DOHH2 (cell line): ENCODE measurements at regions not wholly inside any gene's neighbourhood (a gene's known extent, or its start where the extent isn't known, plus 50 kb on each side); places are given as distances from the start of the nearest gene placed in this dataset.

Source experiments
- H3F3A ChIP-seq: fragments of 200-600 bp; sonication (generic), shearing (Covaris generic); 2 replicates; pipeline ENCODE4 v1.6.0; 2016; ENCODE audit warnings: antibody characterized with exemption, mild to moderate bottlenecking; ENCODE audit not compliant: control insufficient read depth, insufficient read depth
- H3K27ac ChIP-seq: fragments of 200-600 bp; sonication (generic); 2 replicates; pipeline ENCODE4 v1.5.1; 2014; ENCODE audit warnings: low read depth, mild to moderate bottlenecking, low read length, moderate library complexity
- H3K27me3 ChIP-seq: fragments of 200-600 bp; sonication (generic); 2 replicates; pipeline ENCODE4 v1.6.1; 2014; ENCODE audit warnings: mild to moderate bottlenecking, low read length, mixed read lengths; ENCODE audit not compliant: control insufficient read depth
- H3K36me3 ChIP-seq: fragments of 200-600 bp; sonication (generic); 2 replicates; pipeline ENCODE4 v1.6.1; 2014; ENCODE audit warnings: mild to moderate bottlenecking, low read length, moderate library complexity, mixed read lengths; ENCODE audit not compliant: control insufficient read depth
- H3K4me1 ChIP-seq: fragments of 200-600 bp; sonication (generic); 2 replicates; pipeline ENCODE4 v1.6.1; 2014; ENCODE audit warnings: mild to moderate bottlenecking, low read length, mixed read lengths; ENCODE audit not compliant: control insufficient read depth
- H3K4me2 ChIP-seq: fragments of 200-600 bp; sonication (generic); 2 replicates; pipeline ENCODE4 v1.6.0; 2014; ENCODE audit warnings: mild to moderate bottlenecking, low read length, moderate library complexity
- H3K4me3 ChIP-seq: fragments of 200-600 bp; sonication (generic); 2 replicates; pipeline ENCODE4 v1.5.1; 2014; ENCODE audit warnings: mild to moderate bottlenecking, low read length, mixed read lengths
- H3K79me2 ChIP-seq: fragments of 200-600 bp; sonication (generic); 2 replicates; pipeline ENCODE4 v1.6.1; 2014; ENCODE audit warnings: mild to moderate bottlenecking, low read length, mixed read lengths; ENCODE audit not compliant: control insufficient read depth
- H3K9me2 ChIP-seq: fragments of 200-600 bp; sonication (generic); replicated peaks from 2 replicates; pipeline ENCODE4 v1.6.1; 2014; ENCODE audit warnings: mild to moderate bottlenecking, low read length, mixed read lengths; ENCODE audit not compliant: control insufficient read depth
- H3K9me3 ChIP-seq: fragments of 200-600 bp; sonication (generic); 2 replicates; pipeline ENCODE4 v1.6.1; 2014; ENCODE audit warnings: antibody characterized with exemption, low read length, mixed read lengths; ENCODE audit not compliant: control insufficient read depth, insufficient read depth
- H4K20me1 ChIP-seq: fragments of 200-600 bp; sonication (generic); 2 replicates; pipeline ENCODE4 v1.6.0; 2014; ENCODE audit warnings: low read depth, mild to moderate bottlenecking, antibody characterized with exemption, low read length, moderate library complexity; ENCODE audit not compliant: control insufficient read depth, insufficient read depth
- EZH2phosphoT487 ChIP-seq: fragments of 200-600 bp; sonication (generic); IDR thresholded peaks from 2 replicates; pipeline ENCODE4 v1.6.1; 2017; ENCODE audit warnings: borderline replicate concordance, mild to moderate bottlenecking, antibody characterized with exemption, low read length, moderate library complexity, mixed read lengths
- TF ChIP-seq, protein P1 (sequence below): fragments of 200-600 bp; sonication (generic); IDR thresholded peaks from one replicate; pipeline ENCODE4 v1.5.1; 2014; ENCODE audit warnings: antibody characterized with exemption, mild to moderate bottlenecking, low read depth, low read length; ENCODE audit not compliant: poor library complexity, severe bottlenecking

DNA sequence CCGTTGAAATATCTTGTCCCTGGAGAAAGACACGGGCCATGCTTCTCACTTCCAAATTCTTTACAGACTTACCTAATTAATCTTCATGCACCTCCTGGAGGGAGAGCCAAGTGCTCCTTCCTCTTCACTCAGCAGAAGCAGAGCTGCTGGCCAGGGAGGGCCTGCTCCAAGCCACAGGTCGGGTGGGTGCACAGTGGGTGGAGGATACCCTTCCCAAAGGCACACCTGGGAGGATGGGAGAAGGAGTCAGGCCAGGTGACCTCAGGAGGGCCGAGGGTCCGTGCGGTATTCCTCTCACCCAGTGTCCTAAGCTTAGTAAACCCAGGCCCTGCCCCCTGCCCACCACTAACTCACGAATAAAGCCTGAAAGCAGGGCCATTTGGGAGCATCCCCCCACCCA is 171.3 kb upstream of the RPL38 start:
- Histone ChIP-seq H4K20me1 (no peaks in the 10 kb centered on the region), H3K4me1 (no peaks in the 10 kb centered on the region), H3F3A (no peaks in the 10 kb centered on the region), H3K27me3 (no peaks in the 10 kb centered on the region), H3K9me3 (no peaks in the 10 kb centered on the region), H3K4me3 (no peak overlapping the region), H3K79me2 (no peaks in the 10 kb centered on the region), H3K9me2 (no peaks in the 10 kb centered on the region), H3K36me3 (no peaks in the 10 kb centered on the region), H3K27ac (no peak overlapping the region), H3K4me2 (no peak overlapping the region)
- no peak for TF ChIP-seq EZH2phosphoT487

DNA sequence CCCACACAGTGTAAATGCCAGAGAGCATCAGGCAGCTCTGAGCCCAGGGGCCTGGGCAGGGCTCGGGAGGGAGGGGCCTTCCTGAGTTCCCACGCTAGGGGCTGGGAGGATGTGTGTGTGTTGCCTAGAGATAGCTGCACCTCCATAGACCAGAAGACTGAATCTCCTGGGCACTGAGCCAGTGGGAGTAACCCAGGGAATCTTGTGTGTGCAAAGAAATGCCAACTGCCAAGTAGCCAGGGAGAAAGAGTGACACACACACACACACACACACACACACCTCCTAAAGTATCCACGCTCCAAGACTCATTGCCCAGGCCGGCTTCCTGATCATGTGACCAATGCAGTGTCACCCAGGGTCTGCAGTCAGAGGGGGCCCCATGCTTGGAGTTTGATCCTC is 166.2 kb upstream of the RPL38 start:
- H3K36me3 ChIP-seq, result no peaks in the 10 kb centered on the region
- H4K20me1 ChIP-seq, result no peaks in the 10 kb centered on the region
- no peak for TF ChIP-seq EZH2phosphoT487
- TF ChIP-seq, protein P1, sequence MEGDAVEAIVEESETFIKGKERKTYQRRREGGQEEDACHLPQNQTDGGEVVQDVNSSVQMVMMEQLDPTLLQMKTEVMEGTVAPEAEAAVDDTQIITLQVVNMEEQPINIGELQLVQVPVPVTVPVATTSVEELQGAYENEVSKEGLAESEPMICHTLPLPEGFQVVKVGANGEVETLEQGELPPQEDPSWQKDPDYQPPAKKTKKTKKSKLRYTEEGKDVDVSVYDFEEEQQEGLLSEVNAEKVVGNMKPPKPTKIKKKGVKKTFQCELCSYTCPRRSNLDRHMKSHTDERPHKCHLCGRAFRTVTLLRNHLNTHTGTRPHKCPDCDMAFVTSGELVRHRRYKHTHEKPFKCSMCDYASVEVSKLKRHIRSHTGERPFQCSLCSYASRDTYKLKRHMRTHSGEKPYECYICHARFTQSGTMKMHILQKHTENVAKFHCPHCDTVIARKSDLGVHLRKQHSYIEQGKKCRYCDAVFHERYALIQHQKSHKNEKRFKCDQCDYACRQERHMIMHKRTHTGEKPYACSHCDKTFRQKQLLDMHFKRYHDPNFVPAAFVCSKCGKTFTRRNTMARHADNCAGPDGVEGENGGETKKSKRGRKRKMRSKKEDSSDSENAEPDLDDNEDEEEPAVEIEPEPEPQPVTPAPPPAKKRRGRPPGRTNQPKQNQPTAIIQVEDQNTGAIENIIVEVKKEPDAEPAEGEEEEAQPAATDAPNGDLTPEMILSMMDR, result no peak
- H3K4me3 ChIP-seq, result no peak overlapping the region
- no peaks in the 10 kb centered on the region for H3K9me3 ChIP-seq
- no peaks in the 10 kb centered on the region for H3K27me3 ChIP-seq
- no peaks in the 10 kb centered on the region for H3K79me2 ChIP-seq
- H3K4me1 ChIP-seq, result no peaks in the 10 kb centered on the region
- no peaks in the 10 kb centered on the region for H3F3A ChIP-seq
- H3K9me2 ChIP-seq, result no peaks in the 10 kb centered on the region
- no peak overlapping the region for H3K4me2 ChIP-seq
- H3K27ac ChIP-seq, result no peak overlapping the region

DNA sequence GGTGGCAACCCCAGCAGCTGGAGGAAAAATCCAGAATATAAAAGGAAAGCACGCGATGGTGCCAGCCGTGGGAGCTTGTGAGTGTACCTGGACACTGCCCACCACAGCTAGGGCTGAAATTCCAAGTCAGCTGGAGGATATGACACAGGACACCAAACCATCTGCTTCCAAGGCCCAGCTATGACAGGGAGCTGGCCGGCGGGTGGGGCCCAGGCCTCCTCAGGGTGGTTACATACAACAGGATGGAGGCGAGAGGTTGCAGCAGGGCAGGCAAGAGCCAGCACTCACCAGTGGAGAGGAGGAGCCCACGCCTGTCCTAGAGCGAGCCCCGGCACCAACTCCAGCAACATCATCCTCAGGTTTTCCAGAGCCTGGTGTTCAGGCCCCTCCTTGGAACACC is 163.2 kb upstream of the RPL38 start:
- no peaks in the 10 kb centered on the region for H3K79me2 ChIP-seq
- no peaks in the 10 kb centered on the region for H3K9me3 ChIP-seq
- H3K9me2 ChIP-seq, result no peaks in the 10 kb centered on the region
- H3K27ac ChIP-seq, result no peak overlapping the region
- H3F3A ChIP-seq, result no peaks in the 10 kb centered on the region
- H3K27me3 ChIP-seq, result no peaks in the 10 kb centered on the region
- H3K4me3 ChIP-seq, result no peak overlapping the region
- H4K20me1 ChIP-seq, result no peaks in the 10 kb centered on the region
- H3K4me2 ChIP-seq, result no peak overlapping the region
- H3K36me3 ChIP-seq, result no peaks in the 10 kb centered on the region
- TF ChIP-seq EZH2phosphoT487, result no peak
- TF ChIP-seq, protein P1, result no peak
- H3K4me1 ChIP-seq, result no peaks in the 10 kb centered on the region

DNA sequence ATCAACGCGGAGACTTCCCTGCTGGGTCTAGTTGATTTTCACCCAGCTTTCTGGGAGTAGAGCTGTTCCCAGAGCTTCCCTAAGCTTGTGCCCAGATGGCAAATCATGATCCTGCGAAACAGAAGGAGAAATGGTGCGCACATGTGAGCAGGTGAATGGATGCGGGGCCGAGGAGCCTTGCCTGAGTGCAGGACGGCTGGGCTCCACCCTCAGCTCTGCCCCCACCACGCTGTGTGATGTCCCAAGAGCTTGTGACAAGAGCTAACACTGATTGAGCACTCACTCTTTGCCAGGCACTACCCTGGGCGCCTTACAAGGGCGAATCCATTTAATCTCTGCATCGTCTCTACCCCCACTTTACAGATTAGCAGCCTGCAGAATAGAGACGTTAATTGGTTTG is 162.7 kb upstream of the RPL38 start:
- no peaks in the 10 kb centered on the region for H3K9me2 ChIP-seq
- no peak for TF ChIP-seq EZH2phosphoT487
- TF ChIP-seq, protein P1, result no peak
- no peaks in the 10 kb centered on the region for H3K27me3 ChIP-seq
- no peak overlapping the region for H3K4me2 ChIP-seq
- no peak overlapping the region for H3K4me3 ChIP-seq
- no peak overlapping the region for H3K27ac ChIP-seq
- H3K4me1 ChIP-seq, result no peaks in the 10 kb centered on the region
- no peaks in the 10 kb centered on the region for H3K36me3 ChIP-seq
- no peaks in the 10 kb centered on the region for H3F3A ChIP-seq
- H3K9me3 ChIP-seq, result no peaks in the 10 kb centered on the region
- no peaks in the 10 kb centered on the region for H3K79me2 ChIP-seq
- H4K20me1 ChIP-seq, result no peaks in the 10 kb centered on the region
